Breast epithelium (tissue), 3 donors: ENCODE measurements at regions not wholly inside any gene's neighbourhood (a gene's known extent, or its start where the extent isn't known, plus 50 kb on each side); places are given as distances from the start of the nearest gene placed in this dataset.

Experiments
- CTCF ChIP-seq, 3 donors: fragments of 450-650 bp; IDR thresholded peaks; one replicate each; pipeline ENCODE4 v1.5.1; 2016 to 2017; ENCODE audit warnings: antibody characterized with exemption in 3 of 3, mild to moderate bottlenecking in 3 of 3, moderate library complexity in 3 of 3
- POLR2A ChIP-seq: fragments of 450-650 bp; IDR thresholded peaks from one replicate; pipeline ENCODE4 v1.6.1; 2016; ENCODE audit warnings: antibody characterized with exemption, mild to moderate bottlenecking, moderate library complexity
- POLR2AphosphoS5 ChIP-seq, 3 donors: sonication (generic); formaldehyde crosslinking; IDR thresholded peaks; one replicate each; pipeline ENCODE4 v1.6.1; 2017; ENCODE audit warnings: antibody characterized with exemption in 3 of 3

- no peak for TF ChIP-seq CTCF (IDR thresholded peaks at IDR 0.05)
- TF ChIP-seq POLR2A, result no peak
- no peak for TF ChIP-seq POLR2AphosphoS5 (IDR thresholded peaks at IDR 0.05)
Measured at GRCh38 chr22:27593378-27593777, 208.2 kb downstream of the MN1 start.
